CD4-positive, alpha-beta T cell (primary cell): ENCODE measurements at regions not wholly inside any gene's neighbourhood (a gene's known extent, or its start where the extent isn't known, plus 50 kb on each side); places are given as distances from the start of the nearest gene placed in this dataset.

Experiments used
- ATAC-seq: fragments of 200-7000 bp; cut with Tn5 transposase; one replicate; pipeline ENCODE4 v1.10.0; 2022; ENCODE audit warnings: mild to moderate bottlenecking; ENCODE audit not compliant: poor library complexity
- CTCF ChIA-PET: fragments of 350-600 bp; sonication (Branson Sonifier 250); formaldehyde crosslinking; loops from one replicate; lab custom pipeline; 2021; ENCODE audit warnings: antibody characterized with exemption, inconsistent platforms; lab: Charles Lee
- POLR2A ChIA-PET: fragments of 350-600 bp; sonication (Branson Sonifier 250); formaldehyde crosslinking; loops from one replicate; lab custom pipeline; 2021; ENCODE audit warnings: antibody characterized with exemption, inconsistent platforms; lab: Charles Lee
- DNase-seq, 14 experiments: peaks; one replicate each; pipeline ENCODE4 v3.0.0-alpha.2; 2013 to 2020; ENCODE audit warnings: mixed read lengths in 2 of 14
- H3K27ac ChIP-seq, 2 donors: one replicate each; pipeline versions ENCODE4 v1.5.1 to v1.7.0; 2013; ENCODE audit warnings: low read length in 2 of 2, low read depth in 1 of 2, mild to moderate bottlenecking in 1 of 2
- H3K27me3 ChIP-seq, 2 experiments: 1 replicate in 1 of 2; 2 replicates in 1 of 2; pipeline versions ENCODE4 v1.6.1 to v1.7.0; 2013; ENCODE audit warnings: low read length in 2 of 2, control low read depth in 1 of 2, mild to moderate bottlenecking in 1 of 2, moderate library complexity in 1 of 2; ENCODE audit not compliant: insufficient read depth in 2 of 2, control insufficient read depth in 1 of 2
- H3K36me3 ChIP-seq: one replicate; pipeline ENCODE4 v1.6.1; 2013; ENCODE audit warnings: low read length, control low read depth; ENCODE audit not compliant: insufficient read depth
- H3K4me1 ChIP-seq: one replicate; pipeline ENCODE4 v1.6.1; 2013; ENCODE audit warnings: low read length, control low read depth; ENCODE audit not compliant: insufficient read depth
- H3K4me3 ChIP-seq: one replicate; pipeline ENCODE4 v1.5.1; 2013; ENCODE audit warnings: mild to moderate bottlenecking, low read length, moderate library complexity
- H3K9me3 ChIP-seq, 2 experiments: 1 replicate in 1 of 2; 2 replicates in 1 of 2; pipeline versions ENCODE4 v1.6.1 to v1.7.0; 2013; ENCODE audit warnings: low read length in 2 of 2, mild to moderate bottlenecking in 2 of 2, control low read depth in 1 of 2, moderate library complexity in 1 of 2; ENCODE audit not compliant: control insufficient read depth in 1 of 2, insufficient read depth in 1 of 2
- H3K27ac Mint-ChIP-seq: one replicate; pipeline ENCODE4 v1.8.0; 2020; ENCODE audit warnings: mixed read lengths
- H3K27me3 Mint-ChIP-seq: one replicate; pipeline ENCODE4 v1.8.0; 2021; ENCODE audit warnings: mixed read lengths
- H3K36me3 Mint-ChIP-seq: one replicate; pipeline ENCODE4 v1.8.0; 2021; ENCODE audit warnings: low read depth, mixed read lengths
- H3K4me1 Mint-ChIP-seq: one replicate; pipeline ENCODE4 v1.8.0; 2021; ENCODE audit warnings: low read depth, mixed read lengths
- H3K4me3 Mint-ChIP-seq: one replicate; pipeline ENCODE4 v1.8.0; 2020; ENCODE audit warnings: mild to moderate bottlenecking, mixed read lengths
- H3K9me3 Mint-ChIP-seq: one replicate; pipeline ENCODE4 v1.8.0; 2020; ENCODE audit warnings: mixed read lengths
- CTCF ChIP-seq: fragments of 200-600 bp; IDR thresholded peaks from one replicate; pipeline ENCODE4 v1.8.0; 2022; ENCODE audit warnings: antibody characterized with exemption, mild to moderate bottlenecking
- intact Hi-C, 2 experiments: fragments of 100-400 bp; cut with DNase I in 1 of 2; cut with micrococcal nuclease in 1 of 2; formaldehyde crosslinking; loops; one replicate each; pipeline versions ENCODE4 v1.15.1 to v1.9.0; 2023 to 2025; cut with DNase I, micrococcal nuclease

GRCh38 chr1:106964495-106964894, 92.0 kb upstream of the PRMT6 start:
- DNase-seq, result no peak

GRCh38 chr1:106968644-106969043, 87.8 kb upstream of the PRMT6 start:
- Histone ChIP-seq H3K36me3 (no peaks in the 10 kb centered on the region), H3K27me3 (no peaks in the 10 kb centered on the region), H3K4me3 (no peak overlapping the region), H3K27ac (no peak overlapping the region), H3K9me3 (no peaks in the 10 kb centered on the region), H3K4me1 (no peaks in the 10 kb centered on the region)
- Mint-ChIP-seq H3K4me3 (no peak overlapping the region), H3K4me1 (no peaks in the 10 kb centered on the region), H3K36me3 (no peaks in the 10 kb centered on the region), H3K27me3 (no peaks in the 10 kb centered on the region), H3K27ac (no peak overlapping the region), H3K9me3 (no peaks in the 10 kb centered on the region)
- POLR2A ChIA-PET, result no interaction called here
- no peak for TF ChIP-seq CTCF
- intact Hi-C loops, result no loop called here
- no peak for ATAC-seq
- CTCF ChIA-PET, result no interaction called here
- no peak for DNase-seq

More at GRCh38 chr1:106964495-106964894, 92.0 kb upstream of the PRMT6 start:
- Mint-ChIP-seq H3K27ac (no peak overlapping the region), H3K27me3 (no peaks in the 10 kb centered on the region), H3K36me3 (no peaks in the 10 kb centered on the region), H3K4me3 (no peak overlapping the region), H3K9me3 (no peaks in the 10 kb centered on the region), H3K4me1 (no peaks in the 10 kb centered on the region)
- intact Hi-C loops, result no loop called here
- Histone ChIP-seq H3K4me3 (no peak overlapping the region), H3K27ac (no peak overlapping the region), H3K4me1 (no peaks in the 10 kb centered on the region), H3K27me3 (no peaks in the 10 kb centered on the region), H3K36me3 (no peaks in the 10 kb centered on the region), H3K9me3 (no peaks in the 10 kb centered on the region)
- no peak for ATAC-seq
- CTCF ChIA-PET, result no interaction called here
- POLR2A ChIA-PET, result no interaction called here
- no peak for TF ChIP-seq CTCF

- Histone ChIP-seq H3K9me3 (no peaks in the 10 kb centered on the region), H3K36me3 (no peaks in the 10 kb centered on the region), H3K27ac (no peak overlapping the region), H3K27me3 (no peaks in the 10 kb centered on the region), H3K4me1 (no peaks in the 10 kb centered on the region), H3K4me3 (no peak overlapping the region)
- no peak for TF ChIP-seq CTCF
- intact Hi-C loops, result no loop called here
- ChIA-PET CTCF (no interaction called here), POLR2A (no interaction called here)
- Mint-ChIP-seq H3K4me1 (no peaks in the 10 kb centered on the region), H3K4me3 (no peak overlapping the region), H3K36me3 (no peaks in the 10 kb centered on the region), H3K9me3 (no peaks in the 10 kb centered on the region), H3K27me3 (no peaks in the 10 kb centered on the region), H3K27ac (no peak overlapping the region)
- no peak for ATAC-seq
- no peak for DNase-seq
Measured at GRCh38 chr1:106969731-106970130, 86.7 kb upstream of the PRMT6 start.
